ENCODE measurements at regions not wholly inside any gene's neighbourhood (a gene's known extent, or its start where the extent isn't known, plus 50 kb on each side); places are given as distances from the start of the nearest gene placed in this dataset.

GRCh38 chr11:43547889-43548381, 132.6 kb upstream of the HSD17B12 start:
- Mint-ChIP-seq H3K27me3 (ENCODE audit: insufficient read depth, low read depth, poor library complexity) (peaks cover 50% of the 10 kb centered on the region), H3K27ac (no peak overlapping the region), H3K9me3 (peaks cover 2% of the 10 kb centered on the region; the same call in 1 of the 3 replicates), H3K36me3 (ENCODE audit: low read depth) (peaks cover 2% of the 10 kb centered on the region; the same call in 2 of the 3 replicates), H3K4me1 (peaks cover 8% of the 10 kb centered on the region), H3K4me3 (peak overlapping the region; percentile 22; the same call in 1 of the 3 replicates)
- Histone ChIP-seq H3K27ac (ENCODE audit: low read depth) (no peak overlapping the region), H3K4me3 (peak overlapping the region; percentile 57), H3K27me3 (ENCODE audit: insufficient read depth) (peaks cover 70% of the 10 kb centered on the region), H3K4me2 (peak overlapping the region; percentile 81), H3K9me2 (ENCODE audit: insufficient read depth) (peaks cover 12% of the 10 kb centered on the region; the same call in 1 of the 2 replicates), H3F3A (replicated peaks; ENCODE audit: low read depth) (no peaks in the 10 kb centered on the region; the same call in 1 of the 2 replicates), H4K20me1 (replicated peaks; ENCODE audit: insufficient read depth) (no peaks in the 10 kb centered on the region), H2AFZ (no peak overlapping the region), H3K36me3 (ENCODE audit: insufficient read depth) (no peaks in the 10 kb centered on the region), H3K79me2 (replicated peaks; ENCODE audit: insufficient read depth) (no peaks in the 10 kb centered on the region), H3K4me1 (ENCODE audit: insufficient read depth) (peaks cover 14% of the 10 kb centered on the region)
- peak; percentile 72 for DNase-seq (ENCODE audit: low spot score)
- TF ChIP-seq ETS1 (IDR thresholded peaks at IDR 0.05) (no peak), CREB1 (CRISPR knock-in tag; IDR thresholded peaks at IDR 0.05; ENCODE audit: low read depth) (peak; percentile 63), EZH2phosphoT487 (IDR thresholded peaks at IDR 0.05; ENCODE audit: unreplicated experiment) (no peak), POLR2AphosphoS5 (IDR thresholded peaks at IDR 0.05; ENCODE audit: low read depth) (no peak)
- peak; percentile 70 for ATAC-seq

- Mint-ChIP-seq H3K9me3 (peaks cover 2% of the 10 kb centered on the region; the same call in 1 of the 3 replicates), H3K4me1 (peaks cover 15% of the 10 kb centered on the region), H3K4me3 (no peak overlapping the region), H3K36me3 (ENCODE audit: low read depth) (peaks cover 2% of the 10 kb centered on the region; the same call in 2 of the 3 replicates), H3K27ac (no peak overlapping the region), H3K27me3 (ENCODE audit: insufficient read depth, low read depth, poor library complexity) (peaks cover 50% of the 10 kb centered on the region)
- no peak overlapping the region for H2AFZ ChIP-seq
- no peaks in the 10 kb centered on the region for H3K79me2 ChIP-seq (replicated peaks; ENCODE audit: insufficient read depth)
- peaks cover 12% of the 10 kb centered on the region; the same call in 1 of the 2 replicates for H3K9me2 ChIP-seq (ENCODE audit: insufficient read depth)
- H3K27me3 ChIP-seq (ENCODE audit: insufficient read depth): peaks cover 71% of the 10 kb centered on the region
- H3K27ac ChIP-seq (ENCODE audit: low read depth): no peak overlapping the region
- no peak for ATAC-seq
- no peaks in the 10 kb centered on the region; the same call in 1 of the 2 replicates for H3F3A ChIP-seq (replicated peaks; ENCODE audit: low read depth)
- H4K20me1 ChIP-seq (replicated peaks; ENCODE audit: insufficient read depth): no peaks in the 10 kb centered on the region
- H3K4me3 ChIP-seq: no peak overlapping the region
- no peaks in the 10 kb centered on the region for H3K36me3 ChIP-seq (ENCODE audit: insufficient read depth)
- H3K4me1 ChIP-seq (ENCODE audit: insufficient read depth): peaks cover 16% of the 10 kb centered on the region
- H3K4me2 ChIP-seq: 0 out of 2 replicates have a peak overlapping the region, but pooled peaks have one; percentile 9
- DNase-seq (ENCODE audit: low spot score): no peak
- TF ChIP-seq EZH2phosphoT487 (IDR thresholded peaks at IDR 0.05; ENCODE audit: unreplicated experiment) (no peak), NANOG (IDR thresholded peaks at IDR 0.05; ENCODE audit: borderline replicate concordance) (no peak), ZNF331 (CRISPR knock-in tag; IDR thresholded peaks at IDR 0.05; ENCODE audit: low read depth) (no peak), EZH2 (IDR thresholded peaks at IDR 0.05; ENCODE audit: low read depth, unreplicated experiment) (no peak), ZNF114 (CRISPR knock-in tag; IDR thresholded peaks at IDR 0.05) (no peak), CREB1 (CRISPR knock-in tag; IDR thresholded peaks at IDR 0.05; ENCODE audit: low read depth) (no peak), REST (IDR thresholded peaks at IDR 0.05; ENCODE audit: unreplicated experiment) (no peak), JUNB (IDR thresholded peaks at IDR 0.05; ENCODE audit: unreplicated experiment) (no peak)
- TF ChIP-seq, protein P1, sequence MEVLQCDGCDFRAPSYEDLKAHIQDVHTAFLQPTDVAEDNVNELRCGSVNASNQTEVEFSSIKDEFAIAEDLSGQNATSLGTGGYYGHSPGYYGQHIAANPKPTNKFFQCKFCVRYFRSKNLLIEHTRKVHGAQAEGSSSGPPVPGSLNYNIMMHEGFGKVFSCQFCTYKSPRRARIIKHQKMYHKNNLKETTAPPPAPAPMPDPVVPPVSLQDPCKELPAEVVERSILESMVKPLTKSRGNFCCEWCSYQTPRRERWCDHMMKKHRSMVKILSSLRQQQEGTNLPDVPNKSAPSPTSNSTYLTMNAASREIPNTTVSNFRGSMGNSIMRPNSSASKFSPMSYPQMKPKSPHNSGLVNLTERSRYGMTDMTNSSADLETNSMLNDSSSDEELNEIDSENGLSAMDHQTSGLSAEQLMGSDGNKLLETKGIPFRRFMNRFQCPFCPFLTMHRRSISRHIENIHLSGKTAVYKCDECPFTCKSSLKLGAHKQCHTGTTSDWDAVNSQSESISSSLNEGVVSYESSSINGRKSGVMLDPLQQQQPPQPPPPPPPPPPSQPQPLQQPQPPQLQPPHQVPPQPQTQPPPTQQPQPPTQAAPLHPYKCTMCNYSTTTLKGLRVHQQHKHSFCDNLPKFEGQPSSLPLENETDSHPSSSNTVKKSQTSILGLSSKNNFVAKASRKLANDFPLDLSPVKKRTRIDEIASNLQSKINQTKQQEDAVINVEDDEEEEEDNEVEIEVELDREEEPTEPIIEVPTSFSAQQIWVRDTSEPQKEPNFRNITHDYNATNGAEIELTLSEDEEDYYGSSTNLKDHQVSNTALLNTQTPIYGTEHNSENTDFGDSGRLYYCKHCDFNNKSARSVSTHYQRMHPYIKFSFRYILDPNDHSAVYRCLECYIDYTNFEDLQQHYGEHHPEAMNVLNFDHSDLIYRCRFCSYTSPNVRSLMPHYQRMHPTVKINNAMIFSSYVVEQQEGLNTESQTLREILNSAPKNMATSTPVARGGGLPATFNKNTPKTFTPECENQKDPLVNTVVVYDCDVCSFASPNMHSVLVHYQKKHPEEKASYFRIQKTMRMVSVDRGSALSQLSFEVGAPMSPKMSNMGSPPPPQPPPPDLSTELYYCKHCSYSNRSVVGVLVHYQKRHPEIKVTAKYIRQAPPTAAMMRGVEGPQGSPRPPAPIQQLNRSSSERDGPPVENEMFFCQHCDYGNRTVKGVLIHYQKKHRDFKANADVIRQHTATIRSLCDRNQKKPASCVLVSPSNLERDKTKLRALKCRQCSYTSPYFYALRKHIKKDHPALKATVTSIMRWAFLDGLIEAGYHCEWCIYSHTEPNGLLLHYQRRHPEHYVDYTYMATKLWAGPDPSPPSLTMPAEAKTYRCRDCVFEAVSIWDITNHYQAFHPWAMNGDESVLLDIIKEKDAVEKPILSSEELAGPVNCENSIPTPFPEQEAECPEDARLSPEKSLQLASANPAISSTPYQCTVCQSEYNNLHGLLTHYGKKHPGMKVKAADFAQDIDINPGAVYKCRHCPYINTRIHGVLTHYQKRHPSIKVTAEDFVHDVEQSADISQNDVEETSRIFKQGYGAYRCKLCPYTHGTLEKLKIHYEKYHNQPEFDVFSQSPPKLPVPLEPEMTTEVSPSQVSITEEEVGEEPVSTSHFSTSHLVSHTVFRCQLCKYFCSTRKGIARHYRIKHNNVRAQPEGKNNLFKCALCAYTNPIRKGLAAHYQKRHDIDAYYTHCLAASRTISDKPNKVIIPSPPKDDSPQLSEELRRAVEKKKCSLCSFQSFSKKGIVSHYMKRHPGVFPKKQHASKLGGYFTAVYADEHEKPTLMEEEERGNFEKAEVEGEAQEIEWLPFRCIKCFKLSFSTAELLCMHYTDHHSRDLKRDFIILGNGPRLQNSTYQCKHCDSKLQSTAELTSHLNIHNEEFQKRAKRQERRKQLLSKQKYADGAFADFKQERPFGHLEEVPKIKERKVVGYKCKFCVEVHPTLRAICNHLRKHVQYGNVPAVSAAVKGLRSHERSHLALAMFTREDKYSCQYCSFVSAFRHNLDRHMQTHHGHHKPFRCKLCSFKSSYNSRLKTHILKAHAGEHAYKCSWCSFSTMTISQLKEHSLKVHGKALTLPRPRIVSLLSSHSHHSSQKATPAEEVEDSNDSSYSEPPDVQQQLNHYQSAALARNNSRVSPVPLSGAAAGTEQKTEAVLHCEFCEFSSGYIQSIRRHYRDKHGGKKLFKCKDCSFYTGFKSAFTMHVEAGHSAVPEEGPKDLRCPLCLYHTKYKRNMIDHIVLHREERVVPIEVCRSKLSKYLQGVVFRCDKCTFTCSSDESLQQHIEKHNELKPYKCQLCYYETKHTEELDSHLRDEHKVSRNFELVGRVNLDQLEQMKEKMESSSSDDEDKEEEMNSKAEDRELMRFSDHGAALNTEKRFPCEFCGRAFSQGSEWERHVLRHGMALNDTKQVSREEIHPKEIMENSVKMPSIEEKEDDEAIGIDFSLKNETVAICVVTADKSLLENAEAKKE (CRISPR knock-in tag; IDR thresholded peaks at IDR 0.05): no peak
Measured at GRCh38 chr11:43548916-43549315, 131.6 kb upstream of the HSD17B12 start.

All from GM23338 (cell line).